ENCODE measurements at regions not wholly inside any gene's neighbourhood (a gene's known extent, or its start where the extent isn't known, plus 50 kb on each side); places are given as distances from the start of the nearest gene placed in this dataset.
"Not testable (repeated sequence)": the region's sequence is repeated elsewhere in the genome, so short reads cannot be mapped to it uniquely, and the experiment has no call there.

- DNase-seq (ENCODE audit: low spot score), result no peak
Observed at GRCh38 chrX:1059576-1060561, 152.6 kb downstream of the CRLF2 start.

GRCh38 chrX:1053600-1053999 lies 158.8 kb downstream of the CRLF2 start:
- DNase-seq (ENCODE audit: low spot score), result not testable (repeated sequence)

- DNase-seq (ENCODE audit: low spot score), result no peak
Observed at GRCh38 chrX:1053072-1053471, 159.4 kb downstream of the CRLF2 start.

GRCh38 chrX:1052021-1052420 lies 160.4 kb downstream of the CRLF2 start:
- DNase-seq (ENCODE audit: low spot score), result no peak

GRCh38 chrX:1051421-1051820 lies 161.0 kb downstream of the CRLF2 start:
- no peak for DNase-seq (ENCODE audit: low spot score)

GRCh38 chrX:1045680-1046314 lies 166.7 kb downstream of the CRLF2 start:
- DNase-seq (ENCODE audit: low spot score), result no peak

- DNase-seq (ENCODE audit: low spot score), result no peak
Observed at GRCh38 chrX:1041091-1041490, 171.4 kb downstream of the CRLF2 start.

GRCh38 chrX:1035931-1036330 lies 176.5 kb downstream of the CRLF2 start:
- DNase-seq (ENCODE audit: low spot score), result not testable (repeated sequence)

- no peak for DNase-seq (ENCODE audit: low spot score)
Observed at GRCh38 chrX:1035206-1035605, 177.2 kb downstream of the CRLF2 start.

- DNase-seq (ENCODE audit: low spot score), result no peak
Observed at GRCh38 chrX:1034717-1035116, 177.7 kb downstream of the CRLF2 start.

- DNase-seq (ENCODE audit: low spot score), result no peak
Observed at GRCh38 chrX:1031521-1032430, 180.7 kb downstream of the CRLF2 start.

GRCh38 chrX:1029494-1029893 lies 183.0 kb downstream of the CRLF2 start:
- DNase-seq (ENCODE audit: low spot score), result no peak

- DNase-seq (ENCODE audit: low spot score), result no peak
Observed at GRCh38 chrX:1027680-1028079, 184.8 kb downstream of the CRLF2 start.

- DNase-seq (ENCODE audit: low spot score), result no peak
Observed at GRCh38 chrX:1027133-1027532, 185.3 kb downstream of the CRLF2 start.

GRCh38 chrX:1026263-1027015 lies 186.0 kb downstream of the CRLF2 start:
- DNase-seq (ENCODE audit: low spot score), result no peak

GRCh38 chrX:1025413-1025812 lies 187.0 kb downstream of the CRLF2 start:
- DNase-seq (ENCODE audit: low spot score), result no peak

- no peak for DNase-seq (ENCODE audit: low spot score)
Observed at GRCh38 chrX:1023676-1024075, 188.8 kb downstream of the CRLF2 start.

- not testable (repeated sequence) for DNase-seq (ENCODE audit: low spot score)
Observed at GRCh38 chrX:1021314-1021993, 191.0 kb downstream of the CRLF2 start.

- DNase-seq (ENCODE audit: low spot score), result no peak
Observed at GRCh38 chrX:1020634-1021166, 191.7 kb downstream of the CRLF2 start.

- not testable (repeated sequence) for DNase-seq (ENCODE audit: low spot score)
Observed at GRCh38 chrX:1016926-1017325, 195.5 kb downstream of the CRLF2 start.
